Thyroid gland (tissue), 4 donors: ENCODE measurements at regions not wholly inside any gene's neighbourhood (a gene's known extent, or its start where the extent isn't known, plus 50 kb on each side); places are given as distances from the start of the nearest gene placed in this dataset.

Source experiments
- CTCF ChIP-seq, 6 experiments: fragments of 200-600 bp in 3 of 6; fragments of 450-650 bp in 3 of 6; sonication (generic) in 3 of 6; IDR thresholded peaks; one replicate each; pipeline ENCODE4 v1.5.1; 2016 to 2019; ENCODE audit warnings: antibody characterized with exemption in 6 of 6, mild to moderate bottlenecking in 2 of 6, inconsistent platforms in 1 of 6, moderate library complexity in 1 of 6
- POLR2A ChIP-seq, 2 donors: fragments of 450-650 bp; IDR thresholded peaks; one replicate each; pipeline ENCODE4 v1.6.1; 2017; ENCODE audit warnings: antibody characterized with exemption in 2 of 2, mild to moderate bottlenecking in 2 of 2, moderate library complexity in 1 of 2

- TF ChIP-seq CTCF (IDR thresholded peaks at IDR 0.05) (no peak), POLR2A (IDR thresholded peaks at IDR 0.05) (no peak)
Observed at GRCh38 chr7:90064370-90064769, 89.9 kb upstream of the STEAP1 start.
